Sigmoid colon (tissue), 6 donors: ENCODE measurements at regions not wholly inside any gene's neighbourhood (a gene's known extent, or its start where the extent isn't known, plus 50 kb on each side); places are given as distances from the start of the nearest gene placed in this dataset.
"Not testable (repeated sequence)": the region's sequence is repeated elsewhere in the genome, so short reads cannot be mapped to it uniquely, and the experiment has no call there.

Experiments used
- DNase-seq: peaks from one replicate; pipeline ENCODE4 v3.0.0-alpha.2; 2019
- H3K27ac ChIP-seq, 4 donors: fragments of 200-600 bp; sonication (generic); one replicate each; pipeline ENCODE4 v1.5.1; 2016 to 2019; ENCODE audit warnings: mild to moderate bottlenecking in 1 of 4
- H3K27me3 ChIP-seq, 3 donors: fragments of 200-600 bp; sonication (generic); one replicate each; pipeline ENCODE4 v1.5.1; 2019; ENCODE audit warnings: mild to moderate bottlenecking in 1 of 3
- H3K36me3 ChIP-seq, 4 donors: fragments of 200-600 bp; sonication (generic); one replicate each; pipeline ENCODE4 v1.5.1; 2016 to 2019
- H3K4me1 ChIP-seq, 4 donors: fragments of 200-600 bp; sonication (generic); one replicate each; pipeline ENCODE4 v1.5.1; 2017 to 2019
- H3K4me3 ChIP-seq, 4 donors: fragments of 200-600 bp; sonication (generic); one replicate each; pipeline ENCODE4 v1.5.1; 2017 to 2019; ENCODE audit warnings: mild to moderate bottlenecking in 2 of 4, moderate library complexity in 1 of 4
- H3K9me3 ChIP-seq, 4 donors: fragments of 200-600 bp in 3 of 4; sonication (generic) in 3 of 4; one replicate each; pipeline versions ENCODE4 v1.5.1 to v1.6.1; 2013 to 2019
- CTCF ChIP-seq, 4 experiments: fragments of 450-650 bp in 3 of 4; fragments of 200-600 bp in 1 of 4; IDR thresholded peaks; one replicate each; pipeline ENCODE4 v1.5.1; 2016 to 2019; ENCODE audit warnings: antibody characterized with exemption in 4 of 4, mild to moderate bottlenecking in 3 of 4, moderate library complexity in 2 of 4
- EP300 ChIP-seq, 4 donors: sonication (generic); formaldehyde crosslinking; IDR thresholded peaks; one replicate each; pipeline ENCODE4 v1.6.1; 2017; ENCODE audit warnings: antibody characterized with exemption in 4 of 4
- POLR2A ChIP-seq, 2 donors: fragments of 450-650 bp; IDR thresholded peaks; one replicate each; pipeline ENCODE4 v1.6.1; 2016; ENCODE audit warnings: antibody characterized with exemption in 2 of 2, mild to moderate bottlenecking in 2 of 2, moderate library complexity in 2 of 2
- POLR2AphosphoS5 ChIP-seq, 4 donors: sonication (generic); formaldehyde crosslinking; IDR thresholded peaks; one replicate each; pipeline ENCODE4 v1.6.1; 2017; ENCODE audit warnings: antibody characterized with exemption in 4 of 4
- WGBS, 2 donors: extraction: QIAGEN DNeasy Blood & Tissue Kit; methylation state at CpG; one replicate each; pipeline ENCODE4 v1.1.7; 2013; 5-methylcytosine and 5-hydroxymethylcytosine counted together
- intact Hi-C: fragments of 100-400 bp; cut with DNase I; formaldehyde crosslinking; loops from one replicate; pipeline ENCODE4 v1.15.1; 2023
- donor health status: healthy with polysubstance abuse.
- donor health status: healthy.

DNA sequence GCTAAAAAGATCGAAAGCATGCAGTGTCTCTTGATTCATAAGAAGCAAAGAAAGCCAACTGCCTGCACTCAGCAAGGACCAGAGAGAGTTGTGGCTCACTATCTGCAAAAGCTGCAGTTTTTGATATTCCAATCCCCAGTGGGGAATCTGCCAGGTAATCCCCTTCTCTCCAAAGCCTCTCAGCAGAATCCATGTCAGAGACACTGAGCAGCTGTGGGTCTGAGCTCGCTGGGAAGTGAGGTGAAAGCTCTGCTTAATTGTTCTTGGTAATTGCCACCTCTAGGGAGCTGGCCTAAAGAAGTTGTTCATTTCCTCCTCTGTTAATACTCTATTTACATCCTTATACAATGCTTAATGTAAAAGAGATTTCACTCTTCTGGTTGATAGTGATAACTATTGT is 261.3 kb upstream of the LRRC4C start:
- intact Hi-C loops: no loop called here
- 43 to 48% methylated on average over 2 of the region's 2 CpGs for WGBS, 2 donors
- no peak overlapping the region for H3K27ac ChIP-seq
- H3K27me3 ChIP-seq: no peaks in the 10 kb centered on the region
- H3K9me3 ChIP-seq: peaks cover 0 to 4% (median 0%) of the 10 kb centered on the region in 4 donors
- DNase-seq: no peak
- no peak overlapping the region for H3K4me3 ChIP-seq
- no peaks in the 10 kb centered on the region for H3K4me1 ChIP-seq
- no peak for TF ChIP-seq POLR2A (IDR thresholded peaks at IDR 0.05)
- TF ChIP-seq CTCF (IDR thresholded peaks at IDR 0.05): no peak
- TF ChIP-seq EP300 (IDR thresholded peaks at IDR 0.05): no peak
- no peak for TF ChIP-seq POLR2AphosphoS5 (IDR thresholded peaks at IDR 0.05)
- no peaks in the 10 kb centered on the region for H3K36me3 ChIP-seq

DNA sequence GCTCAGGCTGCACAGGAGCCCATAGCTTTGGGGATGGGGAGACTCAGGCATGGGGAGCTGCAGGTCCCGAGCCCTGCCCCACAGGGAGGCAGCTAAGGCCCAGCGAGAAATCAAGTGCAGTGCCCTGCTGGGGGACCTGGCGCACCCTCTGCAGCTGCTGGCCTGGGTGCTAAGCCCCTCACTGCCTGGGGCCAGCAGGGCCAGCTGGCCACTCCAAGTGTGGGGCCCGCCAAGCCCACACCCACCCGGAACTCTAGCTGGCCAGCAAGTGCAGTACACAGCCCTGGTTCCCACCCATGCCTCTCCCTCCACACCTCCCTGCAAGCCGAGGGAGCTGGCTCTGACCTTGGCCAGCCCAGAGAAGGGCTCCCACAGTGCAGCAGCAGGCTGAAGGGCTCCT is 268.7 kb upstream of the LRRC4C start:
- H3K27ac ChIP-seq, H3K27me3 ChIP-seq, H3K36me3 ChIP-seq, H3K9me3 ChIP-seq, DNase-seq, H3K4me1 ChIP-seq, H3K4me3 ChIP-seq, intact Hi-C loops: not testable (repeated sequence)
- 87 to 94% methylated on average over 6 of the region's 6 CpGs for WGBS, 2 donors

- DNase-seq: no peak
- Histone ChIP-seq H3K27me3 (no peaks in the 10 kb centered on the region), H3K4me1 (no peaks in the 10 kb centered on the region), H3K4me3 (no peak overlapping the region), H3K36me3 (no peaks in the 10 kb centered on the region), H3K27ac (no peak overlapping the region), H3K9me3 (peaks cover 0 to 3% (median 0%) of the 10 kb centered on the region in 4 donors)
- intact Hi-C loops: no loop called here
- WGBS, 2 donors: 92 to 97% methylated on average over 1 of the region's 1 CpG
- no peak for TF ChIP-seq POLR2A (IDR thresholded peaks at IDR 0.05)
- TF ChIP-seq POLR2AphosphoS5 (IDR thresholded peaks at IDR 0.05): no peak
- no peak for TF ChIP-seq CTCF (IDR thresholded peaks at IDR 0.05)
- TF ChIP-seq EP300 (IDR thresholded peaks at IDR 0.05): no peak
Observed at GRCh38 chr11:41775296-41775695, 315.8 kb upstream of the LRRC4C start.

DNA sequence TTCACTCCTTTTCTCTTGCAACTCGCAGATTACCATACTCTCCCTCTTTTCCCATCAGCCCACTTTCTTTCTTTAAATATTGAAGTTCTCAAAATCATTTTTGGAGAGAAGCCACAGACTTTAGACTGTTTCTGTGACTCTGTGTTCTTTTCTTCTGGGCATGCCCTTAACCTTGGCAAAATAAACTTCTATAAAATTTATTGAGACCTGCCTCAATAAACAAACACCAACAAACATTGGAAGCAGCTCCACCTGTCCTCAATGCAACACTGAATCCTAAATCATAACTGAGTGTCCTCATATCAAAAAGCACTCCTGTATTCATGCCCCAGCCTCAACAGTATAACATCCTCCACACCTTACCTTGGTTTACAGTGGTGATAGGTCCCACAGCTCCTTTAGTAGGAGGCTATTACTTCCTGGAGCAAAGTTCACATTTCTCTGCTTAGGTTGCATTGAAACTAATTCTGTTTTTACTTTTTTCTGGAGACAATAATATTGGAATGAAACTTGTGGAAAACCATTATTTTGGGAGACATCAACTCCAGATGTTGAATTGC is 320.0 kb upstream of the LRRC4C start:
- Histone ChIP-seq H3K9me3 (no peaks in the 10 kb centered on the region), H3K4me1 (no peaks in the 10 kb centered on the region), H3K36me3 (no peaks in the 10 kb centered on the region), H3K4me3 (no peak overlapping the region), H3K27me3 (no peaks in the 10 kb centered on the region), H3K27ac (no peak overlapping the region)
- TF ChIP-seq POLR2AphosphoS5 (IDR thresholded peaks at IDR 0.05) (no peak), EP300 (IDR thresholded peaks at IDR 0.05) (no peak), POLR2A (IDR thresholded peaks at IDR 0.05) (no peak), CTCF (IDR thresholded peaks at IDR 0.05) (no peak)
- intact Hi-C loops: no loop called here
- no peak for DNase-seq
- 44 to 69% methylated on average over 1 of the region's 1 CpG for WGBS, 2 donors

DNA sequence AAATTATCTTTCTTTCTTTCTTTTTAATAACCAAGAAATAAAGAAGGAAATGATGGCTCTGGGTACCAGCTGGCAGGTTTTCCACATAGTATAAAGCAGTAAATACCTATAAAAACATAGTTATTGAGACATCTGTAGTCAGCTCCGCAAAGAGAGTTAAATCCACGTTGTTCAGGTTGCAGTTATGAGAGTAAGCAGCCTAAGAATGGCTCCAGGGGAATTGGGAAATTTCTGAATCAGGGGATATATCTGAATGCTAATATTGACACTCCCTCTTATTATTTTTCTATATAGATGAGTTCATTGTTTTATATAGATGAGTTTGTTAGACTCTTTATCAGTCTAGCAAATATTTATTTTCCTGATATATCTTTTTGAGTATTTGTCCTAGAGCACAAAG is 322.0 kb upstream of the LRRC4C start:
- 36 to 63% methylated on average over 2 of the region's 2 CpGs for WGBS, 2 donors
- TF ChIP-seq POLR2AphosphoS5 (IDR thresholded peaks at IDR 0.05) (no peak), EP300 (IDR thresholded peaks at IDR 0.05) (no peak), POLR2A (IDR thresholded peaks at IDR 0.05) (no peak), CTCF (IDR thresholded peaks at IDR 0.05) (no peak)
- Histone ChIP-seq H3K9me3 (no peaks in the 10 kb centered on the region), H3K4me1 (no peaks in the 10 kb centered on the region), H3K27ac (no peak overlapping the region), H3K4me3 (no peak overlapping the region), H3K36me3 (no peaks in the 10 kb centered on the region), H3K27me3 (no peaks in the 10 kb centered on the region)
- DNase-seq: no peak
- intact Hi-C loops: no loop called here
